Immature natural killer cell (primary cell): ENCODE measurements at regions not wholly inside any gene's neighbourhood (a gene's known extent, or its start where the extent isn't known, plus 50 kb on each side); places are given as distances from the start of the nearest gene placed in this dataset.
"Not testable (repeated sequence)": the region's sequence is repeated elsewhere in the genome, so short reads cannot be mapped to it uniquely, and the experiment has no call there.

ENCODE experiments used
- DNase-seq, 3 donors: peaks; one replicate each; pipeline ENCODE4 v3.0.0; 2022; ENCODE audit warnings: mixed read lengths in 1 of 3
- H3K27ac Mint-ChIP-seq, 6 donors: one replicate each; pipeline ENCODE4 v1.8.0; 2020; ENCODE audit warnings: mixed read lengths in 6 of 6, mild to moderate bottlenecking in 5 of 6, inconsistent platforms in 4 of 6, moderate library complexity in 3 of 6
- H3K27me3 Mint-ChIP-seq, 3 donors: one replicate each; pipeline ENCODE4 v1.8.0; 2020 to 2021; ENCODE audit warnings: low read depth in 3 of 3, mild to moderate bottlenecking in 3 of 3, mixed read lengths in 3 of 3, moderate library complexity in 3 of 3, inconsistent platforms in 1 of 3
- H3K36me3 Mint-ChIP-seq, 3 donors: one replicate each; pipeline ENCODE4 v1.8.0; 2020; ENCODE audit warnings: mixed read lengths in 3 of 3, inconsistent platforms in 2 of 3, mild to moderate bottlenecking in 2 of 3
- H3K4me1 Mint-ChIP-seq, 2 donors: one replicate each; pipeline ENCODE4 v1.8.0; 2020; ENCODE audit warnings: inconsistent platforms in 2 of 2, mild to moderate bottlenecking in 2 of 2, mixed read lengths in 2 of 2, moderate library complexity in 1 of 2
- H3K4me3 Mint-ChIP-seq, 5 donors: one replicate each; pipeline ENCODE4 v1.8.0; 2020; ENCODE audit warnings: mild to moderate bottlenecking in 5 of 5, mixed read lengths in 5 of 5, inconsistent platforms in 3 of 5, moderate library complexity in 3 of 5
- H3K9me3 Mint-ChIP-seq, 6 donors: one replicate each; pipeline ENCODE4 v1.8.0; 2020; ENCODE audit warnings: mild to moderate bottlenecking in 6 of 6, mixed read lengths in 6 of 6, inconsistent platforms in 4 of 6, moderate library complexity in 3 of 6

GRCh38 chr7:113291058-113291457 lies 172.7 kb upstream of the SMIM30 start:
- DNase-seq: no peak
- Mint-ChIP-seq H3K4me3 (no peak overlapping the region), H3K9me3 (peaks cover 0 to 4% (median under 1%) of the 10 kb centered on the region in 6 donors), H3K4me1 (no peaks in the 10 kb centered on the region), H3K27ac (no peak overlapping the region), H3K36me3 (no peaks in the 10 kb centered on the region), H3K27me3 (peaks cover 0 to 3% (median 0%) of the 10 kb centered on the region in 3 donors)

GRCh38 chr7:113289140-113289740 lies 170.9 kb upstream of the SMIM30 start:
- Mint-ChIP-seq H3K4me1 (no peaks in the 10 kb centered on the region), H3K9me3 (peaks cover 0 to 4% (median 2%) of the 10 kb centered on the region in 6 donors), H3K27me3 (peaks cover 0 to 3% (median 0%) of the 10 kb centered on the region in 3 donors), H3K36me3 (no peaks in the 10 kb centered on the region), H3K27ac (no peak overlapping the region), H3K4me3 (no peak overlapping the region)
- no peak for DNase-seq

GRCh38 chr7:113285411-113285810 lies 167.1 kb upstream of the SMIM30 start:
- DNase-seq: no peak
- Mint-ChIP-seq H3K36me3 (no peaks in the 10 kb centered on the region), H3K4me3 (no peak overlapping the region), H3K9me3 (peaks cover 0 to 7% (median under 1%) of the 10 kb centered on the region in 6 donors), H3K27me3 (peaks cover 0 to 1% (median 0%) of the 10 kb centered on the region in 3 donors), H3K4me1 (no peaks in the 10 kb centered on the region), H3K27ac (no peak overlapping the region)

GRCh38 chr7:113283861-113284260 lies 165.5 kb upstream of the SMIM30 start:
- H3K27me3 Mint-ChIP-seq: peaks cover 0 to 1% (median 0%) of the 10 kb centered on the region in 3 donors
- H3K4me3 Mint-ChIP-seq: no peak overlapping the region
- no peak overlapping the region for H3K27ac Mint-ChIP-seq
- no peaks in the 10 kb centered on the region for H3K4me1 Mint-ChIP-seq
- H3K9me3 Mint-ChIP-seq: peaks cover 0 to 11% (median under 1%) of the 10 kb centered on the region in 6 donors
- no peaks in the 10 kb centered on the region for H3K36me3 Mint-ChIP-seq
- DNase-seq: no peak

GRCh38 chr7:113282875-113283274 lies 164.5 kb upstream of the SMIM30 start:
- H3K27me3 Mint-ChIP-seq: no peaks in the 10 kb centered on the region
- H3K4me1 Mint-ChIP-seq: no peaks in the 10 kb centered on the region
- H3K27ac Mint-ChIP-seq: no peak overlapping the region
- H3K9me3 Mint-ChIP-seq: peaks cover 0 to 14% (median 0%) of the 10 kb centered on the region in 6 donors
- no peaks in the 10 kb centered on the region for H3K36me3 Mint-ChIP-seq
- no peak overlapping the region for H3K4me3 Mint-ChIP-seq
- no peak for DNase-seq

- no peak overlapping the region for H3K27ac Mint-ChIP-seq
- H3K4me1 Mint-ChIP-seq: no peaks in the 10 kb centered on the region
- DNase-seq: no peak
- H3K9me3 Mint-ChIP-seq: peaks cover 0 to 14% (median 2%) of the 10 kb centered on the region in 6 donors
- H3K4me3 Mint-ChIP-seq: no peak overlapping the region
- H3K36me3 Mint-ChIP-seq: no peaks in the 10 kb centered on the region
- no peaks in the 10 kb centered on the region for H3K27me3 Mint-ChIP-seq
Observed at GRCh38 chr7:113281223-113281622, 162.9 kb upstream of the SMIM30 start.

- H3K27ac Mint-ChIP-seq: no peak overlapping the region
- H3K27me3 Mint-ChIP-seq: no peaks in the 10 kb centered on the region
- H3K4me3 Mint-ChIP-seq: no peak overlapping the region
Observed at GRCh38 chr7:113279256-113279655, 160.9 kb upstream of the SMIM30 start.

GRCh38 chr7:113270790-113271189 lies 152.4 kb upstream of the SMIM30 start:
- no peaks in the 10 kb centered on the region for H3K4me1 Mint-ChIP-seq
- no peak overlapping the region for H3K27ac Mint-ChIP-seq
- H3K27me3 Mint-ChIP-seq: no peaks in the 10 kb centered on the region
- DNase-seq: no peak
- H3K4me3 Mint-ChIP-seq: no peak overlapping the region
- peaks cover 7 to 63% (median 17%) of the 10 kb centered on the region in 6 donors for H3K9me3 Mint-ChIP-seq
- H3K36me3 Mint-ChIP-seq: peaks cover 0 to 4% (median 0%) of the 10 kb centered on the region in 3 donors

More at GRCh38 chr7:113279256-113279655, 160.9 kb upstream of the SMIM30 start:
- Mint-ChIP-seq H3K36me3 (no peaks in the 10 kb centered on the region), H3K9me3 (peaks cover 0 to 16% (median 8%) of the 10 kb centered on the region in 6 donors), H3K4me1 (no peaks in the 10 kb centered on the region)
- no peak for DNase-seq

- H3K4me3 Mint-ChIP-seq, H3K27me3 Mint-ChIP-seq, DNase-seq, H3K27ac Mint-ChIP-seq, H3K4me1 Mint-ChIP-seq, H3K36me3 Mint-ChIP-seq: not testable (repeated sequence)
- peaks cover 3 to 57% (median 14%) of the 10 kb centered on the region in 6 donors for H3K9me3 Mint-ChIP-seq
Observed at GRCh38 chr7:113269592-113269991, 151.2 kb upstream of the SMIM30 start.

- Mint-ChIP-seq H3K4me1 (no peaks in the 10 kb centered on the region), H3K27ac (no peak overlapping the region), H3K4me3 (no peak overlapping the region), H3K9me3 (peaks cover 3 to 58% (median 12%) of the 10 kb centered on the region in 6 donors), H3K36me3 (peaks cover 0 to 4% (median 0%) of the 10 kb centered on the region in 3 donors), H3K27me3 (no peaks in the 10 kb centered on the region)
- DNase-seq: no peak
Observed at GRCh38 chr7:113268757-113269156, 150.4 kb upstream of the SMIM30 start.

- Mint-ChIP-seq H3K4me1 (no peaks in the 10 kb centered on the region), H3K27me3 (no peaks in the 10 kb centered on the region), H3K9me3 (peaks cover 3 to 54% (median 12%) of the 10 kb centered on the region in 6 donors), H3K4me3 (no peak overlapping the region), H3K27ac (no peak overlapping the region), H3K36me3 (peaks cover 0 to 4% (median 0%) of the 10 kb centered on the region in 3 donors)
- DNase-seq: no peak
Observed at GRCh38 chr7:113267885-113268284, 149.5 kb upstream of the SMIM30 start.

- Mint-ChIP-seq H3K27me3 (no peaks in the 10 kb centered on the region), H3K4me1 (no peaks in the 10 kb centered on the region), H3K9me3 (peaks cover 3 to 49% (median 8%) of the 10 kb centered on the region in 6 donors), H3K27ac (no peak overlapping the region), H3K4me3 (no peak overlapping the region), H3K36me3 (peaks cover 0 to 4% (median 0%) of the 10 kb centered on the region in 3 donors)
- DNase-seq: no peak
Observed at GRCh38 chr7:113267271-113267670, 148.9 kb upstream of the SMIM30 start.

- no peaks in the 10 kb centered on the region for H3K27me3 Mint-ChIP-seq
- no peak overlapping the region for H3K4me3 Mint-ChIP-seq
- no peaks in the 10 kb centered on the region for H3K36me3 Mint-ChIP-seq
- H3K27ac Mint-ChIP-seq: no peak overlapping the region
- H3K4me1 Mint-ChIP-seq: no peaks in the 10 kb centered on the region
- H3K9me3 Mint-ChIP-seq: peaks cover 0 to 19% (median 3%) of the 10 kb centered on the region in 6 donors
- DNase-seq: no peak
Observed at GRCh38 chr7:113263749-113264148, 145.4 kb upstream of the SMIM30 start.

GRCh38 chr7:113263215-113263742 lies 144.9 kb upstream of the SMIM30 start:
- not testable (repeated sequence) for DNase-seq, H3K4me3 Mint-ChIP-seq, H3K36me3 Mint-ChIP-seq, H3K4me1 Mint-ChIP-seq, H3K27me3 Mint-ChIP-seq, H3K27ac Mint-ChIP-seq
- H3K9me3 Mint-ChIP-seq: peaks cover 0 to 17% (median 3%) of the 10 kb centered on the region in 6 donors
